Skeletal muscle tissue (tissue), 3 donors: ENCODE measurements at regions not wholly inside any gene's neighbourhood (a gene's known extent, or its start where the extent isn't known, plus 50 kb on each side); places are given as distances from the start of the nearest gene placed in this dataset.

Experiments used
- H3K27ac ChIP-seq: one replicate; pipeline ENCODE4 v1.7.0; 2013; ENCODE audit warnings: mild to moderate bottlenecking, low read depth, low read length, inconsistent platforms
- H3K27me3 ChIP-seq, 3 donors: one replicate each; pipeline ENCODE4 v1.7.0; 2013; ENCODE audit warnings: low read length in 3 of 3; ENCODE audit not compliant: control insufficient read depth in 3 of 3, insufficient read depth in 3 of 3
- H3K36me3 ChIP-seq, 3 donors: one replicate each; pipeline ENCODE4 v1.7.0; 2013; ENCODE audit warnings: low read length in 3 of 3; ENCODE audit not compliant: control insufficient read depth in 3 of 3, insufficient read depth in 3 of 3
- H3K4me1 ChIP-seq, 3 donors: one replicate each; pipeline ENCODE4 v1.7.0; 2013; ENCODE audit warnings: low read length in 3 of 3, mild to moderate bottlenecking in 3 of 3; ENCODE audit not compliant: control insufficient read depth in 3 of 3, insufficient read depth in 3 of 3
- H3K4me3 ChIP-seq, 3 donors: one replicate each; pipeline ENCODE4 v1.7.0; 2013; ENCODE audit warnings: low read length in 3 of 3
- H3K9ac ChIP-seq, 3 donors: one replicate each; pipeline ENCODE4 v1.7.0; 2013; ENCODE audit warnings: low read length in 3 of 3, mild to moderate bottlenecking in 3 of 3, moderate library complexity in 2 of 3, low read depth in 1 of 3
- H3K9me3 ChIP-seq, 3 donors: one replicate each; pipeline ENCODE4 v1.7.0; 2013; ENCODE audit warnings: low read length in 3 of 3; ENCODE audit not compliant: control insufficient read depth in 3 of 3
- donor health status: Osteomylitis.

DNA sequence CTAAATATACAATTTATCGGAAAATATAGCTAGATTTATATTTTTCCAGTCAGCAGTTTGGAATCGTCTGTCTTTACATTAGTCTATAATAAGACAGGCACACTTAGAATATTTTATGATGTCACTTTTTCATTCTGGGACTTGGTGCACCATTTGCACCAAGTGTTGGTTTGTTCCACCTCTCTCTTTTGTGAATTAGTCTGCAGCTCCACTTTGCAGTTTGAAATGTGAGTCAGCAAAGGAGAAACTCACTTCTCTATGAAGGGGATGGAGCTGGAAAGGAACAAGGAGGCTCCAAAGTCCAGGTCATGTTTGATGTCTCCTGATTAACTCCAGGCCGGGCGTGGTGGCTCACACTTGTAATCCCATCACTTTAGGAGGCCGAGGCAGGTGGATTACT is 63.8 kb upstream of the RTN4 start:
- Histone ChIP-seq H3K27me3 (no peaks in the 10 kb centered on the region), H3K27ac (no peak overlapping the region), H3K9me3 (no peaks in the 10 kb centered on the region), H3K4me1 (peaks cover 22 to 30% (median 23%) of the 10 kb centered on the region in 3 donors), H3K4me3 (no peak overlapping the region), H3K9ac (no peak overlapping the region), H3K36me3 (no peaks in the 10 kb centered on the region)

DNA sequence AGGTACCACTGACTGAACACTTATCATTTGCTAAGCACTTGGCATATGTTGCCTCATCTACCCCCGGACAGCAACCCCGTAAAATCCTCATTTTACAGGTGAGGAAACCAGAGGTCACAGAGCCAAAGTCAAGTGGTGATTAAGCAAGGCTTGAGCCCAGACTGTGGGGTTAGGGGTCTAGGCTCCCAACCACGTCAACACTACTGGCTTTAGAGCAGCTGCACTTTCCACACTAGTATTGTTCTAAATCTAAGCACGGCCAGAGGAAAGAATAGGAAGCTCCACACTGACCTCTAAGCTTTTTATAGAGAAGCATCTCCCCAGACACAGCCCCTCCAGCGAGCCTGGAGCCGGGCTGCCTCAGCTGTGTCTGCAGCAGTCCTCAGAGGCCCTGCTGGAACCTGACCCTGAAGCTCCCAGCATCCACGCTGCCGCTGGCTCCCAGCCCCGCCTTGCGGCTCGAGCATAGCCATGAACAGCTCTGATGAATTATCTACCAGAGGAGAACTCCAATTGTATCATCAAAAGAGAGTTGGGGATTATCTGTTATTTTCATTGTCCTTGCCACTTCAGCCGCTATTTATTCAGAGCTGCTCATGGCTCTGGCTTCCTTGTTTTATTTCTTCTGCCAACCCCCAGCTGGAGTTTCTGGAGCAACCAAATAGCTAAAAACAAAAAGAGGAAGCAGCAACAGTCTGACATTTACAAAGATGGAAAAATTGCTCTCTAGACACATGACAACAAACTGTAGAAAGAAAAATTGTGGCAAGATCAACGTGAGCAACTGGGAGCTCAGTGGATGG is 62.2 kb upstream of the RTN4 start:
- H3K36me3 ChIP-seq, result no peaks in the 10 kb centered on the region
- H3K9me3 ChIP-seq, result no peaks in the 10 kb centered on the region
- peak overlapping the region; percentile 41 to 60 (median 51) for H3K4me3 ChIP-seq
- peak overlapping the region; percentile 36 to 66 (median 44) for H3K9ac ChIP-seq
- H3K4me1 ChIP-seq, result peaks cover 22 to 30% (median 23%) of the 10 kb centered on the region in 3 donors
- H3K27ac ChIP-seq, result peak overlapping the region; percentile 90
- no peaks in the 10 kb centered on the region for H3K27me3 ChIP-seq

DNA sequence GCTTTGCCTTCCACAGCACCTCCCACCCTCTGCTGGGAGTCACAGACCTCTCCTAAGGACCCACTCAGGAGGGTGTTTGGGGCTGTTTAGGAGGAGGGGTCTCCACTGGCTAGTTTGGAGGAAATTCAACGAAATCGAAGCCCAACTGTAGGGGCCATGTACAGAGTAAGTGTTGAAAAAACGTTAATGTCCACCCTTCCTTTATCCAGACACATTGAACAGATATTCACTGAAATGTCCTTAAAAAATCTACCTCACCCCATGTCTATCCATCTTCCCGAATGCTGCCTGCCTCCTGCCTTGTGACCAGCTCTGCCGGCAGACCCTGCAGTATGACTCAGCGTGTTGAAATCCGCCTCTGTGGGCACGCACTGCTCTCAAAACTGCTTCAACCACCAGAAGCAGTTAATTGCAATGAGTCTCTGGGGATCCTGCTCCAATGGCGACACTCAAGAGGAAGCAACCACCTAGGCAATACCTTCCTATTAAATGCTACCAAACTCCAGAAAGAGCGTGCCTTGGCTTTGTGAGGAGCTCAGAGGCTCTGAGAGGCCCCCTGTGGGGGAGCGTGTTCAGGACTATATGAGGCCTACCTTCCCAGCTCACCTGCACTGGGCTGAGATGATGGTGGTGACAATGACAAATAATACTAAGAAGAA is 61.4 kb upstream of the RTN4 start:
- Histone ChIP-seq H3K4me3 (peak overlapping the region in 2 of 3 donors; percentile 51 to 60), H3K4me1 (peaks cover 22 to 30% (median 23%) of the 10 kb centered on the region in 3 donors), H3K9me3 (no peaks in the 10 kb centered on the region), H3K27ac (peak overlapping the region; percentile 90), H3K36me3 (no peaks in the 10 kb centered on the region), H3K9ac (peak overlapping the region; percentile 28 to 66 (median 36)), H3K27me3 (no peaks in the 10 kb centered on the region)

DNA sequence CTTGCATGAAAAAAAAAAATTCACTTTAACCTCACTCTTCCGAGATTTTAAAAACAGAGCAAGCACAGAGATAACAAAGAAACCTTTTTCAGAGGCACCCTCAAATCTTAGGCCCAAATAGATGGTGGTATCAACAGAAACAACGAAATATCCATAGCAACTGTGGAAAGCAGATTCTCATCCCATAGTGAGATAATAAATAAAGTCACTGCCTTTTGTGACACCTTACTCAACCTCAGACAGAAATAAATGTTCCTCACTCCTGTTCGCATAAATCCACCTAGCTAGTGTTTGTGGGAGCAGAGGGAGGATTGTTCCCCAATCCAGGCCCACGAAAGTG is 60.9 kb upstream of the RTN4 start:
- Histone ChIP-seq H3K27me3 (no peaks in the 10 kb centered on the region), H3K27ac (peak overlapping the region; percentile 90), H3K9me3 (no peaks in the 10 kb centered on the region), H3K4me1 (peaks cover 22 to 30% (median 23%) of the 10 kb centered on the region in 3 donors), H3K4me3 (no peak overlapping the region), H3K36me3 (no peaks in the 10 kb centered on the region), H3K9ac (peak overlapping the region; percentile 28 to 66 (median 36))

DNA sequence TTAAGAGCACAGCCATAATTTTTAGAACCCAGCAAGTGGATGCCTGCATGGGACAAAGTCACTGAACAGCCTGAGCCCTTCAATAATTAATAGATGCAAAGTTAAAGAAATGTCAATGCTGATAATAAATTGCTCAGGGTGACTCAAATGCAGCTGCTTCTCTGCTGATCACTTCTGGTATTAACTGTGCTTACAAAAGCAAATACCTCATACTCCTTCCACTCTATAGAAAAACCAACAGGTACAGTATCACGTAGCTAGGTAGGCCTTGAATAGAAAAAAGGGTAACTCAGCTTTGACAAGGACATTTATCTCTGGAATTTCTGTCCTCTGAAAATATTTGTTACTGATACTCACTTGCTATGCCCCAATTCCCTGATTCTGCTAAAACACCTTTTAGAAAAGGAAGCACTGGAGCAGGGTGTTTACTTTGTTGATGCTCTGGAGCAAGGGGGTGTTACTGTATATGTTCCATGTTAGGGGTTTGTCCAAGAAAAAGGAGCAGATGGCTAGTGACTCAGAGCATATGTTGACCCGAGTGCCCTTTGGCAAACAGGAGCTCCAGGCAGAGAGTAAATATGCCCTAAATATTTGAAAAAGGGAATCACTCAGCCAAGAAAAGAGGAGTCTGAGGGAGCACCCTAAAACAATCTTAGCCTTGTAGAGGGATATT is 59.1 kb upstream of the RTN4 start:
- H3K9me3 ChIP-seq, result no peaks in the 10 kb centered on the region
- peak overlapping the region; percentile 50 for H3K27ac ChIP-seq

DNA sequence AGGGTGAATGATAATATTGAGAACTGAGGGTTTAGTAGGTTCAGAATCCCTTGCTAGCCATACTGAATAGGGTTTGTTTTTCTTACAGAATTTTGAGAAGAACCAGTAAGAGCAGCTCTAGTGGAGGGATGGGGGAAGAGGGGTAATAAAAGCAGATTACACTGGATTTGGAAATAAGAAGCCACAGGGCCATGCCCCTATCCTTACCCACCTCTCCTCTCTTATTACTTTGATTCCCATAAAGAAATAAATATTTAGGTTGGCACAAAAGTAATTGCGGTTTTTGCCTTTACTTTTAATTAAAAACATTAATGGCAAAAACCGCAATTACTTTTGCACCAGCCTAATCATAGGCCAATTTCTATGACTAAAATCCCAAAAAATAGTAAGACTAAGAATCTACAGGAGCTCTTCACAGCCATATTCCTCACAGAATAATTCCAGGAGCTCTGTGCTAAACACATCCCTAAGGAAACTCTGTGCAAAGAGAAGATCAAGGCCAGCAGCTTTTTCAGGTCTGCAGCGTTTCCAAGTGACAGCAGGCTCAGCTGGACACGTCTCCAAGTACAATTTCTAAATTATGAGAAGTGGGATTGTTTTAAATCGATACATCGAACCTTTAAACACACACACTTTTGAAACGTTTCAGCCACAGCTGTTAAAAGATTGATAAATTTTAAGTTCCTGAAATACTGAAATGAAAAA is 58.4 kb upstream of the RTN4 start:
- H3K4me1 ChIP-seq, result peaks cover 22 to 28% (median 23%) of the 10 kb centered on the region in 3 donors
- H3K9me3 ChIP-seq, result no peaks in the 10 kb centered on the region
- H3K27ac ChIP-seq, result no peak overlapping the region
- no peaks in the 10 kb centered on the region for H3K36me3 ChIP-seq
- no peaks in the 10 kb centered on the region for H3K27me3 ChIP-seq
- no peak overlapping the region for H3K9ac ChIP-seq
- H3K4me3 ChIP-seq, result no peak overlapping the region

More for the DNA sequence above, 59.1 kb upstream of the RTN4 start:
- Histone ChIP-seq H3K36me3 (no peaks in the 10 kb centered on the region), H3K27me3 (no peaks in the 10 kb centered on the region), H3K4me3 (no peak overlapping the region), H3K4me1 (peaks cover 22 to 30% (median 23%) of the 10 kb centered on the region in 3 donors), H3K9ac (no peak overlapping the region)

DNA sequence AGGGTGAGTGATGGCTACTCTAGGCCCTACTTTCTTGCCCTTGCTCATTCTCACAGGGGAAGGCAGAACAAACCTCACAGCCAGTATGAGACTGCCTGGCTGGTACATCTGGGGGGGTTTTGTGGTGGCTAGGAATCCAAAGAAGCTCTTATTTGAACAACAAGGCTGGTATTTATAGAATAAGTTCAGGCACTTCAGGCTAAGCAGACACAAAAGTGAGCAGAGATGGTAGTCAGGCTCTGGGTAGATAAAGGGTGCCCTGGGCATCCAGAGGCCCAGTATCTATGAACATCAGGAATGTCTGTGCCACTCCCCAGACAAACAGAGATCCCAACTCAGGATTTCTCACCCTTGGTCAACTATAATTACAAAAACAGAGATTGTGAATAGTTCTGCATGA is 57.2 kb upstream of the RTN4 start:
- Histone ChIP-seq H3K4me1 (peaks cover 12 to 16% (median 12%) of the 10 kb centered on the region in 3 donors), H3K27ac (no peak overlapping the region), H3K27me3 (no peaks in the 10 kb centered on the region), H3K36me3 (no peaks in the 10 kb centered on the region), H3K4me3 (no peak overlapping the region), H3K9ac (no peak overlapping the region), H3K9me3 (no peaks in the 10 kb centered on the region)

DNA sequence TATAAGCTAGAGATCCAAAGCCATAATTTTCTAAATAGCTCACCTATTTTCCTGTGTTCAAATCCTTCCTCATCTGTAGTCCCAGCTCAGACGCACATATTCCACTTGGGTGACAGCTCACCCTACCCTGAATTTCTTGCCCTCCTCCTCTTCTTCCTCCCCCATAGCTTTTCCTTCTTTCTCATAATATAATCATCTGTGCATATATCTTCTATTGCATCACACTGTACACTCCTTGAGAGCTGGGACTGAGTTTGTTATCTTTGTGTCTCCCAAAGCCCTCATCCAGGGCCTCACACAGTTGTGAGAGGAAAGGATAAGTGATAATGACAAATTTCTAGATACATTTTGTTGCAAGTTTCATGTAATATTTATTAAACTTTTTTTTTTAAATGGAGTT is 55.9 kb upstream of the RTN4 start:
- H3K4me3 ChIP-seq, result no peak overlapping the region
- H3K9me3 ChIP-seq, result no peaks in the 10 kb centered on the region
- no peak overlapping the region for H3K9ac ChIP-seq
- H3K4me1 ChIP-seq, result peaks cover 0 to 3% (median 0%) of the 10 kb centered on the region in 3 donors
- no peaks in the 10 kb centered on the region for H3K27me3 ChIP-seq
- H3K36me3 ChIP-seq, result no peaks in the 10 kb centered on the region
- H3K27ac ChIP-seq, result no peak overlapping the region

DNA sequence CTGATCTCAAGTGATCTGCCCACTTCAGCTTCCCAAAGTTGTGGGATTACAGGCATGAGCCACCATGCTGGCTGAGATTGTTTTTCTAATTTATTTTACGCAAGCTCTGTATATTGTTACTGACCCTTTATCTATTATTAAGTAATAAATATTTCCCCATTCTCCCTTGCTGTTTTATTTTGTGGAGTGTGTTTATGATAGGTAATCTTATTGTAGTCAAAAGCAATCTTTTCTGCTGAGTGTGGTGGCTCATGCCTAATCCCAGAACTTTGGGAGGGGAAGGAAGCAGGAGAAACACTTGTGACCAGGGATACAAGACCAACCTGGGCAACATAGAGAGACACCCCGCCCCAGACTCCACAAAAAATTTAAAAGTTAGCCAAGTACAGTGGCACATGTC is 55.2 kb upstream of the RTN4 start:
- H3K27me3 ChIP-seq, result no peaks in the 10 kb centered on the region

More for the DNA sequence above, 55.2 kb upstream of the RTN4 start:
- H3K4me1 ChIP-seq, result peaks cover 0 to 3% (median 1%) of the 10 kb centered on the region in 3 donors
- H3K27ac ChIP-seq, result no peak overlapping the region
- H3K9me3 ChIP-seq, result no peaks in the 10 kb centered on the region
- H3K9ac ChIP-seq, result no peak overlapping the region
- H3K4me3 ChIP-seq, result no peak overlapping the region
- no peaks in the 10 kb centered on the region for H3K36me3 ChIP-seq
